ENCODE measurements at regions not wholly inside any gene's neighbourhood (a gene's known extent, or its start where the extent isn't known, plus 50 kb on each side); places are given as distances from the start of the nearest gene placed in this dataset.

DNA sequence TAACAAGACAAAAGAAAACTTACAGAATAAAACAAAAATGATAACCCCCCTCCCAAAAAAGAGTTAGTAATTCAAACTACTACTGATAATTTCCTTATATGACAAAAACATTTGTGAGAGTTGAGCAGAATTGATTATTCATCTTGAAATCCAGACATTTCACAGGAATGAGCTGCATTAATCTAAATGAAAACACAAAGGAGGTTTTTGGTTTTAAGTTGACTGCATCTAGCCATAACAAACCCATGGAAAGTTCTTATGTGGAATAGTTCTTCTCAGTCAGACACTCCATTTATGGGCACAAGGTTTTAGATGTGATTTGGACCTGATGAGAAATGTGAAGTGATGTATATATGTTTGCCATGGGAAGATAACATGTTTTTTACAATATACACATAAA, 95.4 kb downstream of the VCX2 start:
- TF ChIP-seq, protein P1, sequence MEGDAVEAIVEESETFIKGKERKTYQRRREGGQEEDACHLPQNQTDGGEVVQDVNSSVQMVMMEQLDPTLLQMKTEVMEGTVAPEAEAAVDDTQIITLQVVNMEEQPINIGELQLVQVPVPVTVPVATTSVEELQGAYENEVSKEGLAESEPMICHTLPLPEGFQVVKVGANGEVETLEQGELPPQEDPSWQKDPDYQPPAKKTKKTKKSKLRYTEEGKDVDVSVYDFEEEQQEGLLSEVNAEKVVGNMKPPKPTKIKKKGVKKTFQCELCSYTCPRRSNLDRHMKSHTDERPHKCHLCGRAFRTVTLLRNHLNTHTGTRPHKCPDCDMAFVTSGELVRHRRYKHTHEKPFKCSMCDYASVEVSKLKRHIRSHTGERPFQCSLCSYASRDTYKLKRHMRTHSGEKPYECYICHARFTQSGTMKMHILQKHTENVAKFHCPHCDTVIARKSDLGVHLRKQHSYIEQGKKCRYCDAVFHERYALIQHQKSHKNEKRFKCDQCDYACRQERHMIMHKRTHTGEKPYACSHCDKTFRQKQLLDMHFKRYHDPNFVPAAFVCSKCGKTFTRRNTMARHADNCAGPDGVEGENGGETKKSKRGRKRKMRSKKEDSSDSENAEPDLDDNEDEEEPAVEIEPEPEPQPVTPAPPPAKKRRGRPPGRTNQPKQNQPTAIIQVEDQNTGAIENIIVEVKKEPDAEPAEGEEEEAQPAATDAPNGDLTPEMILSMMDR (IDR thresholded peaks at IDR 0.05; ENCODE audit: low read depth, low read length, poor library complexity, severe bottlenecking) = no peak
- no peak for TF ChIP-seq EZH2phosphoT487 (IDR thresholded peaks at IDR 0.05; ENCODE audit: borderline replicate concordance, low read length)
